Panc1 (cell line): ENCODE measurements at regions not wholly inside any gene's neighbourhood (a gene's known extent, or its start where the extent isn't known, plus 50 kb on each side); places are given as distances from the start of the nearest gene placed in this dataset.

ENCODE experiments used
- ATAC-seq: fragments of 200-7000 bp; cut with Tn5 transposase; 2 replicates; pipeline ENCODE4 v1.9.1; 2020; ENCODE audit warnings: mild to moderate bottlenecking, moderate library complexity
- BruUV-seq: library from RNA; stranded (reverse); fragments of 400-500 nt; replicated peaks from 2 replicates; lab custom pipeline; 2021; lab: Mats Ljungman, UMichigan
- CTCF ChIA-PET: fragments of 300-600 bp; sonication (Branson Sonifier 250); formaldehyde crosslinking; loops from one replicate; lab custom pipeline; 2022; ENCODE audit warnings: antibody characterized with exemption; lab: Charles Lee
- POLR2A ChIA-PET: fragments of 300-600 bp; sonication (Branson Sonifier 250); formaldehyde crosslinking; loops from one replicate; lab custom pipeline; 2022; ENCODE audit warnings: antibody characterized with exemption; lab: Charles Lee
- DNase-seq: peaks from one replicate; pipeline ENCODE4 v3.0.0-alpha.2; 2010; ENCODE audit warnings: low read depth, low spot score
- H3K27ac ChIP-seq: 2 replicates; pipeline ENCODE4 v1.5.1; 2011; ENCODE audit warnings: mild to moderate bottlenecking, low read length, inconsistent platforms
- H3K27me3 ChIP-seq: fragments of 200-500 bp; sonication (Bioruptor generic); 2 replicates; pipeline ENCODE4 v1.6.0; 2014; ENCODE audit warnings: low read length, inconsistent platforms; ENCODE audit not compliant: control insufficient read depth, insufficient read depth
- H3K36me3 ChIP-seq: fragments of 200-500 bp; sonication (Bioruptor generic); 2 replicates; pipeline ENCODE4 v1.5.1; 2014; ENCODE audit warnings: inconsistent platforms, mild to moderate bottlenecking, low read length, moderate library complexity; ENCODE audit not compliant: control insufficient read depth, insufficient read depth
- H3K4me1 ChIP-seq: 2 replicates; pipeline ENCODE4 v1.5.1; 2011; ENCODE audit warnings: inconsistent platforms, mild to moderate bottlenecking, low read length, moderate library complexity; ENCODE audit not compliant: control insufficient read depth, insufficient read depth
- H3K4me3 ChIP-seq, 2 experiments: 2 replicates each; pipeline ENCODE4 v1.5.1; 2011 to 2012; ENCODE audit warnings: low read depth in 2 of 2, low read length in 2 of 2, mild to moderate bottlenecking in 2 of 2, inconsistent platforms in 1 of 2, moderate library complexity in 1 of 2
- H3K9me3 ChIP-seq: fragments of 200-500 bp; sonication (Bioruptor generic); 2 replicates; pipeline ENCODE4 v1.5.1; 2014; ENCODE audit warnings: low read depth, mild to moderate bottlenecking, inconsistent platforms, low read length, moderate library complexity; ENCODE audit not compliant: control insufficient read depth, insufficient read depth
- CTCF ChIP-seq: fragments of 450-650 bp; IDR thresholded peaks from 2 replicates; pipeline ENCODE4 v1.5.1; 2017; ENCODE audit warnings: mild to moderate bottlenecking
- POLR2AphosphoS5 ChIP-seq: IDR thresholded peaks from 2 replicates; pipeline ENCODE4 v1.6.1; 2012; ENCODE audit warnings: mild to moderate bottlenecking, low read depth, low read length, moderate library complexity
- SIN3A ChIP-seq: IDR thresholded peaks from 2 replicates; pipeline ENCODE4 v1.6.1; 2012; ENCODE audit warnings: low read depth, mild to moderate bottlenecking, low read length, moderate library complexity, borderline replicate concordance; ENCODE audit not compliant: insufficient read depth
- TCF7L2 ChIP-seq: IDR thresholded peaks from 2 replicates; pipeline ENCODE4 v1.6.1; 2011; ENCODE audit warnings: mild to moderate bottlenecking, low read depth, low read length, inconsistent platforms
- in situ Hi-C: cut with HindIII; loops from 2 replicates; pipeline ENCODE4 v1.10.0; 2016; ENCODE audit warnings: low sequenced_read_pairs, low pct_unique_long_range_greater_than_20kb
- intact Hi-C: fragments of 100-400 bp; cut with micrococcal nuclease; formaldehyde crosslinking; loops from one replicate; pipeline ENCODE4 v1.10.0; 2022; ENCODE audit not compliant: unreplicated experiment
- TF ChIP-seq, protein P1 (sequence below), 2 experiments: IDR thresholded peaks; 2 replicates each; pipeline ENCODE4 v1.6.1; 2011 to 2012; ENCODE audit warnings: low read depth in 2 of 2, control low read depth in 1 of 2, low read length in 1 of 2, mild to moderate bottlenecking in 1 of 2, moderate library complexity in 1 of 2; ENCODE audit not compliant: insufficient read depth in 1 of 2

- Histone ChIP-seq H3K27ac (no peak overlapping the region), H3K4me1 (no peaks in the 10 kb centered on the region), H3K36me3 (no peaks in the 10 kb centered on the region), H3K9me3 (no peaks in the 10 kb centered on the region), H3K27me3 (no peaks in the 10 kb centered on the region), H3K4me3 (no peak overlapping the region)
- no TSS peak for BruUV-seq
- in situ Hi-C loops = no loop called here
- ChIA-PET POLR2A (no interaction called here), CTCF (no interaction called here)
- TF ChIP-seq POLR2AphosphoS5 (no peak), CTCF (no peak), TCF7L2 (no peak), SIN3A (no peak)
- TF ChIP-seq, protein P1, sequence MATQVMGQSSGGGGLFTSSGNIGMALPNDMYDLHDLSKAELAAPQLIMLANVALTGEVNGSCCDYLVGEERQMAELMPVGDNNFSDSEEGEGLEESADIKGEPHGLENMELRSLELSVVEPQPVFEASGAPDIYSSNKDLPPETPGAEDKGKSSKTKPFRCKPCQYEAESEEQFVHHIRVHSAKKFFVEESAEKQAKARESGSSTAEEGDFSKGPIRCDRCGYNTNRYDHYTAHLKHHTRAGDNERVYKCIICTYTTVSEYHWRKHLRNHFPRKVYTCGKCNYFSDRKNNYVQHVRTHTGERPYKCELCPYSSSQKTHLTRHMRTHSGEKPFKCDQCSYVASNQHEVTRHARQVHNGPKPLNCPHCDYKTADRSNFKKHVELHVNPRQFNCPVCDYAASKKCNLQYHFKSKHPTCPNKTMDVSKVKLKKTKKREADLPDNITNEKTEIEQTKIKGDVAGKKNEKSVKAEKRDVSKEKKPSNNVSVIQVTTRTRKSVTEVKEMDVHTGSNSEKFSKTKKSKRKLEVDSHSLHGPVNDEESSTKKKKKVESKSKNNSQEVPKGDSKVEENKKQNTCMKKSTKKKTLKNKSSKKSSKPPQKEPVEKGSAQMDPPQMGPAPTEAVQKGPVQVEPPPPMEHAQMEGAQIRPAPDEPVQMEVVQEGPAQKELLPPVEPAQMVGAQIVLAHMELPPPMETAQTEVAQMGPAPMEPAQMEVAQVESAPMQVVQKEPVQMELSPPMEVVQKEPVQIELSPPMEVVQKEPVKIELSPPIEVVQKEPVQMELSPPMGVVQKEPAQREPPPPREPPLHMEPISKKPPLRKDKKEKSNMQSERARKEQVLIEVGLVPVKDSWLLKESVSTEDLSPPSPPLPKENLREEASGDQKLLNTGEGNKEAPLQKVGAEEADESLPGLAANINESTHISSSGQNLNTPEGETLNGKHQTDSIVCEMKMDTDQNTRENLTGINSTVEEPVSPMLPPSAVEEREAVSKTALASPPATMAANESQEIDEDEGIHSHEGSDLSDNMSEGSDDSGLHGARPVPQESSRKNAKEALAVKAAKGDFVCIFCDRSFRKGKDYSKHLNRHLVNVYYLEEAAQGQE (IDR thresholded peaks at IDR 0.05; ENCODE audit: insufficient read depth in 1 of 2, low read depth in 2 of 2, low read length in 1 of 2) = no peak
- ATAC-seq (no peak), DNase-seq (no peak)
- intact Hi-C loops = no loop called here
Measured at GRCh38 chr3:67094774-67095173, 96.7 kb downstream of the KBTBD8 start.

GRCh38 chr3:67104388-67104787 is 106.3 kb downstream of the KBTBD8 start:
- no peaks in the 10 kb centered on the region for H3K27me3 ChIP-seq
- no peaks in the 10 kb centered on the region for H3K4me1 ChIP-seq
- CTCF ChIA-PET = no interaction called here
- BruUV-seq = no TSS peak
- TF ChIP-seq SIN3A = no peak
- TF ChIP-seq TCF7L2 = no peak
- TF ChIP-seq POLR2AphosphoS5 = no peak
- no peak for TF ChIP-seq CTCF
- TF ChIP-seq, protein P1 (IDR thresholded peaks at IDR 0.05; ENCODE audit: insufficient read depth in 1 of 2, low read depth in 2 of 2, low read length in 1 of 2) = no peak
- no peak overlapping the region for H3K27ac ChIP-seq
- H3K9me3 ChIP-seq = no peaks in the 10 kb centered on the region
- H3K4me3 ChIP-seq = no peak overlapping the region
- ATAC-seq (no peak), DNase-seq (no peak)
- H3K36me3 ChIP-seq = no peaks in the 10 kb centered on the region
- in situ Hi-C loops = no loop called here
- intact Hi-C loops = no loop called here
- POLR2A ChIA-PET = no interaction called here
